ENCODE measurements at regions not wholly inside any gene's neighbourhood (a gene's known extent, or its start where the extent isn't known, plus 50 kb on each side); places are given as distances from the start of the nearest gene placed in this dataset.

DNA sequence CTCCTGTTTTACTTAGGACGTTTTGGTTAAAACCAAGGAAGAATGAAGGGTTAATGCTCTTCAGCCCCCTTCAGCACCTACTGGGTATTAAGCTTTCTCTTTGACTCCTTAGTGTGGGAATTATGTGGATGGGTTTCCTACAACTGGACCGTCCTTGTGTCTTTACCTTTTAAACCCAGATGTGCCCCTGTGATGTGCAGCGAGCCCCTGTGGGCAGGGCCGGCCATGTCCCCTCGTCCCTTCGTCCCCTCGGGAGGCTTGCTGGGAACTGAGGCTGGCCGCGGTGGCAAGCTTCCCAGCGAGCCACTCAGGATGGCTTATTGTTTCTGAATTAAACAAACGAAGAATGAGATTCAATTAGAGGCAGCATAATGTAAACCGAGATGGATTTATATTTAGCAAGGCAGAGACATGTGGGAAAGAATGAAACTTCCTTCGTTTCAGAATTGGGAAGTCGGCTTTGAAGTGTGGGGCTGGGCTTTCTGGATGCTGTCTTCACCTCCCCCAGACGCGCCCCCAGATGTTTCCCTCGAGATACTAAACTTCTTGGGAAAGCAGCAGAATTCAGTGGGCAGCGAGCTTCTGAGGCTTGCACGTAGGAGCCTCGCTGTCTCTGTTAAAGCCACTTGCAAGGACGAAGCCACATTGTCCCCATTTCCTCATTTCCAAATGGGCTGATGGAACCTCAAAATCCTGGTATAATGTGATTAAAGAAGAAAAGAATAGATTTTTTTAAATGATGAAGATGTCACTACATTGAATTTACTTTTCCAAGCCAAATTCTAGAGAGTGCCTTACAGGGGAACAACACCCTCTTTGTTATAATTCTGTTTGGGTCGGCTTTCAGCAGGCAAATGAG, 146.0 kb downstream of the VAPA start:
- no peak for DNase-seq

GRCh38 chr18:10060469-10060782, 146.6 kb downstream of the VAPA start:
- DNase-seq = no peak

- DNase-seq = no peak
Measured at GRCh38 chr18:10060841-10061240, 147.0 kb downstream of the VAPA start.

DNA sequence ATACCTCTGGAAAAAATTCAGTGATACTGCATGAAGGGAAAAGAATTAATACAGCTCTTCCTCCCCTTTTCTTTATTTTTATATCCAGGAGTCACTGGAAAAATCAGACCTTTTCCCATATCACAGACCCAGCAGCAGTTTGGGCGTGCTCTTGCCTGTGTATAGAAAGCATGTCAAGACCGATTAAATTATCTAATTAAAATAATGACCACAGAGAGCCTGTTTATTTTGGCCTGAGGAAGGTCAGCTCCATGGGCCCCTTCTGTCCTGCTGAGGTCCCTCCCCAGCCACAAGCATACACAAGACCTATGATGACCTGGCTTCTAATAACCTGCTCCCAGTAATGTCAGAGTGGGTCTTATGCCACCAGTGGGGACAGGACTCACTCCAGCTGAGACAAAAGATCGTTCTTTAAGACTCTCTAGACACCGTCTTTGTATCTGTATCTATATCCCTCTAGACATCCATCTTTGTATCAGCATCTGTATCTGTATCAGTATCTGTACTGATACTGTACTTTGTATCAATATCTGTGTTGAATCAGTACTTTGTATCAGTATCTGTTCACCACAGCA, 147.8 kb downstream of the VAPA start:
- no peak for DNase-seq

- no peak for DNase-seq
Measured at GRCh38 chr18:10062302-10063300, 148.8 kb downstream of the VAPA start.

DNA sequence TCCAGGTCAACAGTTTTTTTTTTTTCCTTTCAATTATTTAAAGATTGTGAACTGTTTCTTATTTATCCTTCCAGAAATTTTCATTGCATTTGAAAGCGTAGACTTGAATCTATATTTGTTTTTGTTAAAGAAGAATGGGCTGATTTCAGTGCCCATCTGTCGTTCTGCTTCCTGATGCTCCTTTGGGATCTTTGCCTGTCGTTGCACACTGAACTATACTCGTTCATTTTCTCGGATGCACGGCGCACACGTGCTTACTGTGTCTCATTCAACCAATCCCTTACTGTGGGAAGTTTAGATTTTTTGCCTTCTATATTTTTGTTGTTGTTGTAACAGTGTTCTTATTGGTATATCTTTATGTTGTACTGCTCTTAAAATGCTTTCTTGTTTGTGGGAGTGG, 149.7 kb downstream of the VAPA start:
- no peak for DNase-seq

DNA sequence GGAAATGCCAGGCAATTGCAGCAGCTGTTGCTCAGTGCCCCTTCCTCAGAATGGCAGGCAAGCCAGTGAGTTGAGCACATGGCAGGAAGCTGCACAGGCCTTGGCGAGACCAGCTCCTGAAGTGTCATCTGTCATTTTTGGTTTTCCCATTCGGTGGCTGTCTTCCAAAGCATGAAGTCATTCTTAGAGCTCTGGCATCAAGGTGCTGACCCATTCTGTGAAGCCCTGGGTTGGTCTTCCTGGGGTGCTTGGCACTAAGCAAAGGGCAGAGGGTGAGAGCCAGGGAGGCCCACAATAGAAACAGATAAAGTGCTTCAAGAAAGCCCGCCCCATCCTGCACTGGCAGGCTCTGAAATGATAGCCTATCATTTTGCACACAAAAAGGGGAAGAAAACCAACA, 150.5 kb downstream of the VAPA start:
- DNase-seq = no peak

GRCh38 chr18:10065296-10065695, 151.5 kb downstream of the VAPA start:
- no peak for DNase-seq

DNA sequence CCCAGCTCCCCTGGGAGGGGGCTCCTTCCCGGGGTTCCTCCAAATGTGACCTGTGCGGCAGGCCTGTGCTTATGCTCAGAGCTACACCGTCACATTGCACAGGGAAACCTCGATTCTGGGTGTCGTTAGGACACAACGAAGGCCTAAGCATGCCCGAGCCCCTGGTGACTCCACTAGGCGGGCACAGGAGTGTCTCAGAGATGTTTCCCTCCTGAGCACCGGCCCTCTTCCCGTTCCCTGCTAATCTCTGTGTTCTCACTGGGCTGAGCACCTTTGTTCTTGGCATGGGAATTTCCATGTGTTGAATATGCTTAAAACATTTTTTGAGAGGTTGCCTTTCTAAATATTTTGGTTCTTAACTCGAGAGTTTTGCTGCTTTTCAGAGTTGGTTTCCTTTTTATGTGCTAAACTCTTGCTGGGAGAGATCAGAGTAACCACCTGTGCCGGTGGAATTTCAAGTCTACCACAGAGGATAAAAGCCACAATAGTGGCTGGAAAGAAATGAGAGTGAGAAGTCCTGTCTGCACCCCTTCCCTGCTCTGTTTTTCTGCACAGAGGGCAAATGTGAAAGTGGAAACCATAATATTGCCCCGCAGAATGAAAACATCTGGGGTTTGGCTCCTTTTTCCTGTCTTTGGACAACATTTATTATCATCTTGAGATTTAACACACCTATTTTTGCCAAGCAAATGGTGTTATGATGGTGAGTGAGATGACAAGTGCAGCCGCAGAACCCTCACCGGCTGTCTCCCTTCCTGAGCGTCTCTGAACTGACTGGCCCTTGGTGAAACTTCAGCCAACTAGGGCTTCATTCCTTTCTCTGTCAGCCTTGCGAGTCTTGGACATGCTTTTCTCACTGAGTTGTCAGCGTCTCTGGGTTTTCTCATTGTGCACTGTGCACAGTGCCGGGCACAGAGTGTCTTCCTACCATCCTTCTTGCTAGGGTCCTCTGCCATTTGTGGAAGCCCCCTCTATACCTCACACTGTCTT, 154.1 kb downstream of the VAPA start:
- DNase-seq = no peak

DNA sequence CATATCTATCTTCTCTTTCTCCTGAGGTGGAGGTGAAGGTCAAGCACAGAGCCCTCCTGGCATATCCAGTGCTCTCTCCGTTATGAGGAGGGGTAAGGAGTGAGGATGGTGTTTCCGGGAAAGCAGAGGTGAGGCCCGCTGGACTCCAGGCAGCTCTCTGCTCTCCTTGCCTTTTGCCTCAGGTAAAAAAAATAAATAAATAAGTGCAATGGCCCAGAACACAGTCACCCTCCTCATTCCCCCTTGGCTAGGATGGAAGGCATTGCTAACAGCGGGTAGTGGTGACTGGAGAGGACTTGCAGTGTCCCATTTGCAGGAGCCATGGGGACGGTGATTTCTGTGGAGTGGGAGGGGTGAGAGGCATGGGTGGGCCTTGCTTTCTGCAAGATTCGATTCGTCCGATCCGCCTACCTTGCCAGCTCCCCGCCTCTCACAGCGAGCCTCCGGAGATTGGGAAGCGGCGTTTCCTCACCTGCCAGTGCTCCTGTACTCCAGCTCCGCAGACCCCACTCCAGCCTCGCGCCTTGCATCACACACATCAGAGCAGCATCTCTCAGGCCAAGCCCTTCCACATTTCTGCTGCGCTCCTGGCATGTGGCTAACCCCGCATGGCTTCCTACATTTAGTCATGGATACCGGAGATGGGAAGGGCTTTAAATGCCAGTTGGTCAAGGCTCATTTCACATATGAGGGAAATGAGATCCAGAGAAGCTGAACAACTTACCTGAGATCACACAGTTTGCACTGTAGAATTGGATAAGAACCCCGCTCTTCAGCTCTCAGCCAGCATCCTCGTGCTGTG, 155.2 kb downstream of the VAPA start:
- no peak for DNase-seq

GRCh38 chr18:10070561-10071000, 156.8 kb downstream of the VAPA start:
- no peak for DNase-seq

- no peak for DNase-seq
Measured at GRCh38 chr18:10072671-10073175, 158.9 kb downstream of the VAPA start.

DNA sequence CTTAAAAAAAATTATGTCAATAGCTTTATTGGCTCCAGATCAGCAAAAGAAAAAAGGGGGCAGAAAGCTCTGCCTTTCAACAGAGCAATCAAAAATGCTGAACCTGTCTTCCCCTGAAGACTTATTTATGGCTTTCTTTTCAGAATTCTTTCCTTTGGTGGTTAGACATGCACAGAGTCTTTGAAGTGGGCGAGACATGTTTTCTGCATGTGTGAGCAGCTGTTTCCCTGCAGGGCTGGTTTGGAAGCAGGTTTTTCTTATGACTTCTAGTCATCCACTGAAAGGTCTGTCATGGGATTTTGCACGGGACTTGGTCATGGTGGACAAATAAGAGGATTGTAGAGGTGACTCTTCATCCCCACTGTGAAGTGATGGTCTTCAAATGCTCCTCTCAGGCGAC, 160.3 kb downstream of the VAPA start:
- no peak for DNase-seq

DNA sequence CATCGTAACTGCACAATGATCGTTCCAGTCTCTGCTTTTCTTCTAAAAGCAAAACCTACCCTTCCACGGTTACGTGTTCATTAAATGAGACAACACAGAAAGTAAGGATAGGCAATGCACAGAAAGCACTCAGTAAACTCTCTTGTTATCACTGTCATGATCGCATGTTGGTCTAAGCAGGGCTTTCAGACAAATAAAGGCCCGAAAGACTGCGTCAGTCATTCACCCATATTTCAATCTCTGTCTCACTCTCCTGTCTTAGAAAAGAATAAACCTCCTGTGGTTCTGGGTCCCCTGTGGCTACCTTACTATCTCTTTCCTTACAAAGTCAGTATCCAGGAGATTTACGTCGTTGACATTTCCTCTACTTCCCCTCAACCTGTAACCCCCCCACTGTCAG, 160.9 kb downstream of the VAPA start:
- no peak for DNase-seq

DNA sequence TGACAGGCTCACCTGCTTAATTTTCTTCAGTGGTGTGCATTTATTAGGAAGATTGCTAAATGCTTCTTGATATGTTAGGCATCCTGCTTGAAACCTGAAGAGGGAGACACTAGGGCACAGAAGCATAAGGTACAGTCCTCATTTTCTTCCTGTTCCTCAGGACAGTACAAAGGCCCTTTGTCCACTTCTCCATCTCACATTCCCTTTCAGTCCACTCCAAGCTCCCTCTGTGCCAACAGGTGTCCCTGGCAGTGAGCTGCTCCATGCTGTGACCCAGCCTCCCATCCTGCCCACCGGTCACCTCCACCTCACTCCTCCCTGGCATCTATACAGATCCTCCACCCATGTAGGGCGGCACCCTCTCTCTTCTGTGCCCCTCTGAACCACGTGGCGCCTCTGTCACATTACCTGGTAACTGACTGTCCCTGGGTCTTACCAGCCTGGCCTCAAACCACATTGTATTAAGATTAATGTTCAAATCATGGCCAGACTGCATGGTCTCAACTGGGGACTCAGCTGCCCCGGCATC, 162.8 kb downstream of the VAPA start:
- no peak for DNase-seq

DNA sequence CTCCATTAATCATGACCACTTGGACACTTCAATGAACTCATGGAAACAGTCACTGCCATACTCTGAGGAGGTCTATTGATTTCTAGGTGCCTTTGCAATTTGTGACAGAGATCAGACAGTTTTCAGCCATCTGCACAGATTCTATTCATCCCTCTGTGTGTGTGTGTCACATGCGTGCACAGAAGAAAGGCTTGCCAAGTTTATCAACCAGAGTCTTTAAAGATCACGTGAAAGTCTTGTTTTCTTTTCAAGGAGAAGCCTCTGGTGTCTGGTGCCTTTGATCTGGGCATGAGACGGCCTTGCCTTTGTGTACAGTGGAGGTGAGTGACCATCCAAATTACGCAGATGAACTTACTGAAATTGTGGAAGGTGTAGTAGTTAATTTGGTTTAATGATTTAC, 164.2 kb downstream of the VAPA start:
- no peak for DNase-seq

GRCh38 chr18:10080372-10080771, 166.6 kb downstream of the VAPA start:
- no peak for DNase-seq

- DNase-seq = no peak
Measured at GRCh38 chr18:10081492-10081891, 167.7 kb downstream of the VAPA start.

- no peak for DNase-seq
Measured at GRCh38 chr18:10085416-10085815, 171.6 kb downstream of the VAPA start.

DNA sequence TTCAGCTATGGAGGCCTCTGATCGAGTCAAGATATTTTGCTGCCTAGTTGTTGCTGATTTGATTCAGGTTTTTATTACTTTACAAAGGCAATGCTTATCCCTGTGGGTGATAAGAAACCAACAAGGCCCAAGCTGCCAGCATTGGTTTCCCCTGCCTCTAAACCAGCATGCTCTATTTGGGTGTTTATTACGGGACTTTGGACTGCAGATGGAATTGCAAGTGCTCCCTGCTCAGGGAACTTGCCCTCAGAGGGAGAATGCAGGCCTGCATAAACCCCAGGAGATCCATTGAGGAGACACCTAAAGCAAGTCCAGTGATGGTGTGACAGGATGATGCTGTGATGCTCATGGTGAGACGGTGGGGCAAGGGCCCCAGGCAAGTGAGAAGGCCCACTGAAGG, 172.1 kb downstream of the VAPA start:
- DNase-seq = no peak

Measured in activated CD4-positive, alpha-beta T cell treated with anti-CD3 and anti-CD28 coated beads for 48 hours (primary cell).